ENCODE measurements at regions not wholly inside any gene's neighbourhood (a gene's known extent, or its start where the extent isn't known, plus 50 kb on each side); places are given as distances from the start of the nearest gene placed in this dataset.

DNA sequence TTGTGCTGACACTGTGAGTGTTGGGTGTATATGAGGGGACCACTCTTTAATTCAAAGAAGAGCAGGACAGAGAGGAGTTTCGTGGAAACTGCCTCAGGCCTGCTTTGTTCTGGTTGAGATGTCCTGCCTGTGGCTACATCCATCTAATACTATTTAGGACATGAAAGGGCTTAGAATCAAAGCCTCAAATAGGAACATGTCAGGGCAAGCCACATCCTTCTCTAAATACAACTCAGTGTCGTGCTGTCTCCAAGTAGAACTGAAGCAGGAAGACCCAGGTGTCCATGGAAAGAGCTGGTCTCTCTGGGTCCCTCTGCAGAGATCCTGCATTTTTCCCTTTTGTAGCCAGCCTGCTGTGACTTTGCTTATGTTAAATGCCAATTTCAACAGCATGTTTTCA, 156.2 kb upstream of the UMPS start:
- DNase-seq (ENCODE audit: low read depth, low spot score), result no peak

DNA sequence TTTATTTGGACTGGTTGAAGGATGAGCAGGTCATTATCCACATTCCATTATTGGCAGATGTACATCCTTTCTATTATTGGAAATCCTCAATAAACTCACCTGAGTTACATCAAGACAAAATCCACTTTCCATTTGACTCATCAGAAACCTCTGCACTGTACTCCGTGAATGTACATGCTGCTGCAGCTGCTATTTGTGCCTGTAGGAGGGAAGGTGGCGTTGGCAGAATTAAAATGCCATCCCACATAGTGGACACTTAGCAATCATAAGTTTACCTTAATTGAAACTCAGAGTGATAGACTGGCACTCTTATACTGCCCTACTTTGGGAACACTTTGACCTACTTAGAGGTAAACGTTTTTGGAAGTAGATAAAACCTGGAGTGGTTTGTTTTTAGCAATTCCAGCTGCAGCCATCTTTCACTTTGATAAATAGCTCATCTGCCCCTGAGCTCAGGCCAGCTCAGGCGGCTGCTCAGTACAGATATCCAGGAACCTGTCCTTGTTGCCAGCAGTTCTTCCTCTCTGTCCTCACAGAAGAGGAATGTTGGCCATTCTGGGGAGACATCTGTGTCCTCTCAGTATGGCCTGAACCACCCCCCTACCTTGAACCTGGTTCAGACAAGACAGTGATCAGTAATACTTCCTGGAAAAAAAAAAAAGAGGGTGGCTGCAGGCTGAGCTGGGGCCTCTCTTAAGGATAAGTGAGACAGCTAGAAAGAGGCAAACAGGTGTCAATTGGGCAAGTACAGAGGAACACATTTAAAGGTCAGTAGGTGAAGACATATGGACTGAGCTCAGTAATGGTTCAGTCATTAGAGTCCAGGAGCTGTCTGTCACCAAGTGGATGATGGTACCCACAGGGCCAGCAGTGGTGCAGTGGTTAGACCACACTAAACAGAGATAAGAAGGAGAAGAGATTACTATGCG, 153.4 kb upstream of the UMPS start:
- DNase-seq (ENCODE audit: low read depth, low spot score), result no peak

DNA sequence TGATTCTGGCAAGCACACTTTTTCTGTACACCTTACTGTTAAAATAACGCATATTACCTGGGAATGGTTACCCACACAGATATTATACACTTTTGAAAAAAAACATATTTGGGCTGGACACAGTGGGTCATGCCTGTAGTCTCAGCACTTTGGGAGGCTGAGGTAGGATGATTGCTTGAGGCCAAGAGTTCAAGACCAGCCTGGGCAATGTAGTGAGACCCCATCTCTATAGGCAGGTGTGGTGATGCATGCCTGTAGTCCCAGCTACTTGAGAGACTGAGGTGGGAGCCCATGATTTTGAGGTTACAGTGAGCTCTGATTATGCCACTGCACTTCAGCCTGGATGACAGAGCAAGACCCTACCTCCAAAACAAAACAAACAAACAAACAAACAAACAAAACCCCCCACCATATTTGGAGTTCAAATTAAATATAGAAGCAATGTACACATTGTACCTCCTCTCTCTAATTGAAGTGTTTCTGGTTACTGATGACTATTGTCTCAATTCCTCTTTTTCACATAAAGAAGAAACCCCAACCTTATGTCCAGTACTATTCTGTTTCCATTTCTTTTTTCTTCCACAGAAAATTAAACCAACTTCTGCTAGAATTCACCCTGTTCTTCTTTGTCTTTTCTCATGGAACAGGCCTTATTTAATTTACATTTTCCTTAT, 152.6 kb upstream of the UMPS start:
- no peak for DNase-seq (ENCODE audit: low read depth, low spot score)

DNA sequence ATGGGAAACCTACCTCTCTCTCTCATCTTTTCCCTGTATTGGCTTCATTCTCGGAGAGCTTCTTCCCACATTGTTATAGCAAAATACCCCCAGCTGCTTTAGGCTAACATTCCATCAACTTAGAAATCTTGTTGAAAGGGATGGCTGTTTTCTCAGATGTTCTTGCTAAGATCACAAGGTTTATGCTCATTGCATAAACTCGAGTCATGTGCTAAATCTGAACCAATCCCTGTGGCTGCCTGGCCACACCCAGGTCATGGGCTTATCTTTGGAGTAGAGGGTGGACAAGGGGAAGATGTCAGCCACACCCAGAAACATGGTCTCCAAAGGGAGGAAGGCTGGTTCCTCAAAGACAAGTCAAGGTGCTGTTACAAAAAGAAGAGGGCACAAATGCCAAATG, 150.6 kb upstream of the UMPS start:
- no peak for DNase-seq (ENCODE audit: low read depth, low spot score)

- DNase-seq (ENCODE audit: low read depth, low spot score), result no peak
Measured at GRCh38 chr3:124582196-124582595, 148.1 kb upstream of the UMPS start.

- no peak for DNase-seq (ENCODE audit: low read depth, low spot score)
Measured at GRCh38 chr3:124582621-124583395, 147.4 kb upstream of the UMPS start.

GRCh38 chr3:124584245-124584551, 146.1 kb upstream of the UMPS start:
- DNase-seq (ENCODE audit: low read depth, low spot score), result no peak

GRCh38 chr3:124584552-124585391, 145.5 kb upstream of the UMPS start:
- DNase-seq (ENCODE audit: low read depth, low spot score), result peak; percentile 71

DNA sequence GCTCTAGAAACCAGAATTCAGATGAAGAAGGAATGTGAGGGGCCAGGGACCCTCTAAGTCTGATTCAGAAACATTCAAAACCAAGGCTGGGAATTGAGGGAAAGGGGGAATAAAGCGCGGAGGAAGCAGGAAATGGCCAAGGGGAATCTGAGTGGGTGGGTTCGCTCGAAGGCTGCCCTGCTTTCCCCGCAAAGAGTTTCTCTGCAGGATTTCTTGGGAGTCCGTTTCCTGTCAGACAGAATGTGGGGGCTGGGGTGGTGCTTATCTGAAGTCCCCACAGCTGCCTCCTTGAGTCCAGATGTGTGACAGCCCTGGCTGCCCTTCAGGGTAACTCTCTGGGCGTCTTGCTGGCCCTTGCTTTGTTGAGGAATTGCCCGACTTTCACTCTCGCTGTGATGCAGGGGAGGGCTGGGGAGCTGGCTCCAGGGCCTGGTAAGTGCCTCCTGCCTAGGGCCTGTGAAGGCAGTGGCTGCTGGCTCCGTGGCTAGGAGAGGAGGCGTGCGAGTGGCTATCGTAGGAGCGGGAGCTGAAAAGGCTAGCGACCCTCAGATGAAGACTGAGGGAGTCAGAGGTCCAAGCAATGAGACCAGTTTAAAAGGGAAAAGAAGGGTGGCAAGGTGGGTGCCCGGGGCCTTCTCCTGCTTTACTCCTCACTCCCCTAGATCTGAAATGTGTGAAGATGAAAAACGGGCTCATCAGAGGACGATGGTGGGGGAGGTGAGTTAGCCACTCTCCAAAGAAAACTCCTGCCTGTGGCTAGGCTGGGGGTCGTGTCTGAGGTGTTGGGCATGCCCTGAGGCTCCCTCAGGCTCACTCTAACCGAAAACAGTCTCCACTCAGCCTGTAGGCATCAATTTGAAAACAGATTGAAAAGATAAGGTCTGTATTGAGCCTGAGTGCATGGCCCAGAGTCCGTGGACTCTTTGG, 143.9 kb upstream of the UMPS start:
- DNase-seq (ENCODE audit: low read depth, low spot score), result peak; percentile 83

DNA sequence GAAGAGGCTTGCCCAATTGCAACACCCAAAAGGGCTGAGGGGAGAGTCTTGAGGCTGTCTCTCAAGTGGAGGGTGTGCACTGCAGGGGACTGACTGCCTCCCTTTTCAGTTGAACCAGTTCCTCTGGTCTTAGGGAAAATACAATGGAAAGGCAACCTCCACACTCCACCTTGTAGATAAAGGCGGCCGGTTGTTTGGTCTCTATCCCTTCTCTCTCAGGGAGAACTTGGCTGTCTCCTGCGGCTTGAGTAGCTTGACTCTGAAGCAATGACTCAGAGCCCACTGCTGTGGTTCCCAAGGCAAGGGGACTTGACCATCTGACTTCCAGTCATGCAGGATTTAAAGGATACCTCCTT, 143.2 kb upstream of the UMPS start:
- peak; percentile 91 for DNase-seq (ENCODE audit: low read depth, low spot score)

DNA sequence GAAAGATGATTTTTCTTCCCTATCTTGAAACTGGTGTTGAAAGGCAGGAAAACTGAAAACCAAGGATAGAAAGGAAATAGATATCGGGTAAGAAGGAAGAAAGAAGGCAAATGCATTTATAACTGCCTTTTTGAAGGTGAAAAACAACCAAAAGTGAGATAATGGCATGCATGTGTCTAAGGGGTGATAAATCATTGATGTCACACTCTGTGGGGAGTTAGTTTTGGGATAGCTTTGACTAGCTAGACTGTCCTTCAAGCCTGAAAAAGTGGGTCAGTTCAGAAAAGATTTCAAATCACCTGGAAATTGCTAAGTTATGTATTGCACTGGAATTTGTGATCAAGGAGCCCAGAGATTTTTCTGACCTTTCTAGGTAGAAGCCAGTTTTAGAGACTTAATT, 142.2 kb upstream of the UMPS start:
- no peak for DNase-seq (ENCODE audit: low read depth, low spot score)

- no peak for DNase-seq (ENCODE audit: low read depth, low spot score)
Measured at GRCh38 chr3:124588794-124589193, 141.5 kb upstream of the UMPS start.

GRCh38 chr3:124591699-124592098, 138.6 kb upstream of the UMPS start:
- no peak for DNase-seq (ENCODE audit: low read depth, low spot score)

- DNase-seq (ENCODE audit: low read depth, low spot score), result peak; percentile 87
Measured at GRCh38 chr3:124592658-124593441, 137.4 kb upstream of the UMPS start.

DNA sequence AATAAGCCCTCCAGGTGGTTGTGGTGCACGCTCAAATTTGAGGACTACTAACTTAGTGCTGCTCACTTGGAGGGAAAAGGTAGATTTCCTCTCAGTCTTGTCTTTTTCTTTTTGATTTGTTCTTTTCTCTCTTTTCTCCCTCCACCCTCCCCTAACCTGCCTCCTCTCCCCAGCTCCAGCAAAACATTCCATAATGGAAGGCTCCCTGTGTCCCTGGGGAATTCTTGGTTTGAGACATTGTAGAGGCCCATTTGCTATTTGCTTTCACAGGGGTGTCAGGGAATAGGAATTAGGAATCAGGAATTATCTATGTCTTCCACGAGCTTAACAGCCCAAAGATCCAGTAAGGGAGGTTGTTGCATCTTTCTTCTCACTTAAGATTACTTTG, 136.8 kb upstream of the UMPS start:
- no peak for DNase-seq (ENCODE audit: low read depth, low spot score)

DNA sequence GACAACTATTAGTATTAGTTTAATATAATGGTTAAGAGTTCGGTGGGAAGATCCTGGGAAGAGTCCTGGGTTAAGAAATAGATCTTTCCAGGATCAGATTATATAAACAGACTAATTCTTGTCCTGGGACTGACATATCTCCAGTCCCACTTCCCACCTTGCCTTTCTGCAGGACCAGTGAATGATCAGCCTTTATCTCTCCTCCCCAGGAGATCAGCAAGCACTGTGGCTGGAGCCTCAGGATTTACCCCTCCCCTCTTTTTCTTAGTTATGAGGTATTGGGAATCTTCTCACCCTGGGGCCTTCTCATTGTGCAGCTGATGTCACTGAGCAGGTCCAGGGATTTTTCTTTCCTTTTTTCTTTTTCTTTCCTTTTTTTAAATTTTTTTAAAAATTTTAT, 135.7 kb upstream of the UMPS start:
- no peak for DNase-seq (ENCODE audit: low read depth, low spot score)

DNA sequence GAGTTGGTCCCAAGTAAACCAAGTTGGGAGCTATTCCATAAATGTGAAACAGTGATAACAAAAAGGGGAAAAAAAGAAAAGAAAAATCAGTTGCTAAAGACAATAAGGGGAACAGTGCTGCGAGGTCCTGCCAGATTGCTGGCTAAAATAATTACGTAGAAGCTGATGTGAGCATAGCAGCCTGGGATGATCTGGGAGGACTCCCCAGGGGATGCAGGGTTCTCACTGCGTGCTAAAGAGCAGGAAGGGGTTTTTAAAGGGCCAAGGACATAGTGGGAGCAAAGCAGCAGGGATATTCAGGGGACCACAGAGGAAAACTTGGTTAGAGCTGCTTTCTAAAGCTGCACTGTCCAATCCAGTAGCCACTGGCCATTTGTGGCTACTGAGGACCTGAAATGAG, 133.0 kb upstream of the UMPS start:
- no peak for DNase-seq (ENCODE audit: low read depth, low spot score)

DNA sequence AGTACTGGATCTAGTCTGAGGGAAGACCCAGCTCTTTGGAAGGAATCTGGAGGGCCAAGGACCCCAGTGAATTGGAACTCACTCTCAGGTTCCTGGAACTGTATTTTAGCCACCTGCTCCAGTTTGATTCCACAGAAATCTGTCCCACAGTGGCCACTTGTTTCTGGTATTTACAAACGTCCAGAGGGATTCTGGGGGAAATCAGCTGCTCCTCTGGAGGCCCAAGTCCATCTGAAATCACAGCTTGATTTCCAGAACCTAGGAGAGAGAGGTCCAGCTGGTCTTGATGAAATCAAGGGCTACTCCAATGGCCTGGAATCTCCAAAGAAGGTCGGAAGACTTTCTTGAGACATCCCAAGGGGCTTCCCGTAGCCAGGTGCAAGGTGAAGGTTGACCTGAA, 132.3 kb upstream of the UMPS start:
- no peak for DNase-seq (ENCODE audit: low read depth, low spot score)

- no peak for DNase-seq (ENCODE audit: low read depth, low spot score)
Measured at GRCh38 chr3:124599147-124599765, 131.0 kb upstream of the UMPS start.

Data from ELF-1 (cell line).